HG02938 (cell line): ENCODE measurements at regions not wholly inside any gene's neighbourhood (a gene's known extent, or its start where the extent isn't known, plus 50 kb on each side); places are given as distances from the start of the nearest gene placed in this dataset.
"Not testable (repeated sequence)": the region's sequence is repeated elsewhere in the genome, so short reads cannot be mapped to it uniquely, and the experiment has no call there.

Source experiments
- ATAC-seq: cut with Tn5 transposase; IDR thresholded peaks from one replicate; pipeline ENCODE4 v1.9.1; 2021; ENCODE audit warnings: mild to moderate bottlenecking, moderate library complexity; ENCODE audit not compliant: unreplicated experiment

DNA sequence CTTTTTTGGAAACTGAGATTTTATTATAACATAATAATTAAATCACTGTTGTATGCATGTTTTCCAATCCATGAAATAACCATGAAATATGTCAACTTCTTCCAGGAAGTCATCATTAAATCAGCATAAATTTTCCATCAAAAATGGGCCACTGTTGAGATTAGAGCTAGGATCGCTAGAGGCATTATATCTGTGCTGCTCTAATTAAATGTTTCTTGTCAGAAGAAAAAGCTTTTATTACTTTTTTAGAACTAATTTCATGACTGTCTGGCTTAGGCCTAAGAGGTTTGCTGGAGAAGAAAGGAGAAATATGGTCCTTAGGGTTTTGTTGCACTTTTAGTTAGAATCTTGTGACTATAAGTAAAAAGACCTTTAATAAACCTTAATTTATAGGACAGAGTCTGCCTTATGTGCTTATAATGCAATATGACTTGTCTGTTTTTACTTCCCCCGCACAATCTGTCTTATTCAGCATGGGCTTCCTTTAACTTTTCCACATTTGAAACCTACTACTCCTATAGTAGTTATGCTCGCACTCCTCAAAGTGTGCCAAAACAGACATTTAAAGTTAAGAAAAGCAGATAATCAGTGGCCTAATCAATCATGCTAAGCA lies 363.4 kb upstream of the GCFC2 start:
- no peak for ATAC-seq

- no peak for ATAC-seq
These were observed 339.5 kb upstream of the GCFC2 start for GRCh38 chr2:76050196-76050595.

DNA sequence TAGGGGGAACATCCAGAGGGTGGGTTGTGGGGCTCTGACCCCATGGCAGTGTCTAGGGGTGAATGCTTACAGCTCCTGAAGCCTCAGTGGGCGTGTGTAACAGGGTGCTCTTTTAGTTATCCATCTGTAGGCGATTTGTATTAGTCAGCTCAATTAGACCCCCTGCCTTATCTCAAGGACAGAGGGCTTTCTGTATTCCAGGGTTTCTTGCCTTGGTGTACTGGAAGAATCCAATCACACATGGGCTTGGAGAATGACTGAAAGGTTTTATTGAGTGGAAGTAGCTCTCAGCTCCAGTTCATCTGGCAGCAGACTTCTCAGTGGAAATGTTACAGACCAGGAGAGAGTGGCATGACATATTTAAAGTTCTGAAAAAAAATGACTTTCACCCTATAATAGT lies 334.0 kb upstream of the GCFC2 start:
- no peak for ATAC-seq

- no peak for ATAC-seq
These were observed 328.8 kb upstream of the GCFC2 start for GRCh38 chr2:76039505-76039904.

DNA sequence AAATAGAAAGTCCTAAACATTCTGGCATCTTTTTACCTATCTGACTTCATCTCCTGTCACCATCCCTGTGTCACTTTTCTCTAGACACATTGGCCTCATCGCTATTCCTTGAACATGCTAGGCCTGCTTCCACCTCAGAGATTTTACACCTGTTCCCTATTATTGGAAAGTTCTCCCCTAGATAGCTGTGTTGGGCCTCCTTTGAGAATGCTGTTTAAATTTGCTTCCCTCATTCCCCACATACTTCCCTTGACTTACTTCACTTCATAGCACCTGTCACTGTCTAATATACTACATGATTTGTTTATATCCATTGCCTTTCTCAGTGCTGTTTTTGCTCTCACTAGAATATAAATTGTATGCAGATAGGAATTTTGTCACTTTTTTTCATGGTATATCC lies 317.0 kb upstream of the GCFC2 start:
- no peak for ATAC-seq

DNA sequence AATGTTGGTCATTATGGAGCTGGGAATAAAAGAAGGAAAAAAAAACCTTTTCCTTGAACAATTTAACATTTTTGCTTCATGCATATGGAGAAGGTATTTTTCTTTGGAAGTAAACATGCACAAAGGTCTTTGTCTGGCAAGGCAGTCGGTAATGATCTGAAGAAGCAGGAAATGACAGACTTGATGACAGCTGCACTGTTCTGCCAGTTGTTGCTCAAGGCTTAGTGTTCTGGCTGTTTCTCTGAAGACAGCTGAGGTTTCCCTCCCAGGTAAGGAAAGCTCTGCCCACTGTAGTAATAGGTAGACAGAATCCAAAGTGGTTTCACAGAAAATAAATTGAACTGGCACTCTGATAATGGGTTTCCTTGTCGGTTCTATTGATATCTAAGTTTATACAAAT lies 308.4 kb upstream of the GCFC2 start:
- no peak for ATAC-seq

GRCh38 chr2:76009484-76009883 lies 298.8 kb upstream of the GCFC2 start:
- no peak for ATAC-seq

GRCh38 chr2:76008001-76008702 lies 297.4 kb upstream of the GCFC2 start:
- peak; percentile 54 for ATAC-seq

- ATAC-seq = no peak
These were observed 289.7 kb upstream of the GCFC2 start for GRCh38 chr2:76000425-76000824.

- ATAC-seq = no peak
These were observed 287.7 kb upstream of the GCFC2 start for GRCh38 chr2:75998451-75998850.

- ATAC-seq = no peak
These were observed 284.0 kb upstream of the GCFC2 start for GRCh38 chr2:75994759-75995158.

- not testable (repeated sequence) for ATAC-seq
These were observed 277.9 kb upstream of the GCFC2 start for GRCh38 chr2:75988622-75989021.

DNA sequence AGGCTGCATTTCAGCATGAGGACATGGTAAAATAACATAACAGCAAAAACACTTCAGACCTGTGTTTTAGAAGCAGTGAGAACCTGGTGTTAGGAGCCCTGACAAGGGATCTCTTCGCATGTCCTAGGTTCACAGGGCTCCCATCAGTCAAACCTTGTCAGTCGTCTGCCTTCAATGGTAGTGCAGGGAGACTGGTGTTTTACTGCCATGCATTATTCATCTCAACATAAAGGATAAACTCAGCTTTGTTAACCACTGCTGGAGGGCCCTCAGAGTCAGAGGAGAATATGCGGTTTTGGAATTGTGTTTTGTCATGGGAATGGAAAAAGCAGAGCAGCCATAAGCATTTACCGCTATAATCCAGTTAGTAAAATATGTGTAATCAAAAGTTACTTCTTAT lies 275.9 kb upstream of the GCFC2 start:
- no peak for ATAC-seq

GRCh38 chr2:75982719-75983118 lies 272.0 kb upstream of the GCFC2 start:
- no peak for ATAC-seq

DNA sequence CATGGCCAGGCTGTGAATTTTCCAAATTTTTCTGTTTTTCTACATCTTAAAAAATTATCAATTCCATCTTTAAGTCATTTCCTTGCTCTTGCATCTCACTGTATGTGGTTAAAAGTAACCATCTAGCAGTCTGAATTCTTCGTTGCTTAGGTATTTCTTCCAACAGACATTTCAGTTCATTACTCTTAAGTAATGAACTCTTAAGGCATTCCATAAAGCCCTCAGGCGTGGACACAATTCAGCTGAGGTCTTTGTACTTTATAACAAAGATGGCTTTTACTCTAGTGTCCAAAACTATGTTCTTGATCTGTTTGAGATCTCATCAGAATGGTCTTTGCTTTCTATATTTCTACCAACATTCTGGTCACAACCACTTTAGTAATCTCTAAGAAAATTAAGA lies 253.9 kb upstream of the GCFC2 start:
- no peak for ATAC-seq

DNA sequence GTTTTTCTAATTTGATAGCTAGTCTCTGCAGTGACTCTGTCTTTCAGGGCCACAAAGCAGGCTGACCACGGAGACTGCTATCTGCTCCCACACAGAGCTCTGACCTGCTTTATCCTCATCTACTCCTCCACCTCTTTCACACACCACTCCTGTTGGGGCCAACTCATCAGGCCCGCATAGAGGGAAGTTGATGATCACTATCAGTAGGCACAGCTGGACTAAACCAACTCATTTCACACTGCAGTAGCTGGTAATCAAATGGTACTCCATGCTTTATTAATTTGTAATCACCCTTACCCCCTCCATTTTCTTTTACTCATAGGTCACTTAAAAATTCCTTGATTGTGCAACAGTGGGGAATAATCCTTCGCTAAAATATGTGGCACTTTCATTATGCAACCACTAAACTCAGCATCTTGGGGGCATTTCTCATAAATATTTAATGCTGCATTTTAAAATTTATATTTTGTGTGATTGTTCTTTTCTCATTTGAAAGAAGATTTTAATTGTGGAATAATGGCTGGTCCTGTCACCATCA lies 249.8 kb upstream of the GCFC2 start:
- no peak for ATAC-seq

DNA sequence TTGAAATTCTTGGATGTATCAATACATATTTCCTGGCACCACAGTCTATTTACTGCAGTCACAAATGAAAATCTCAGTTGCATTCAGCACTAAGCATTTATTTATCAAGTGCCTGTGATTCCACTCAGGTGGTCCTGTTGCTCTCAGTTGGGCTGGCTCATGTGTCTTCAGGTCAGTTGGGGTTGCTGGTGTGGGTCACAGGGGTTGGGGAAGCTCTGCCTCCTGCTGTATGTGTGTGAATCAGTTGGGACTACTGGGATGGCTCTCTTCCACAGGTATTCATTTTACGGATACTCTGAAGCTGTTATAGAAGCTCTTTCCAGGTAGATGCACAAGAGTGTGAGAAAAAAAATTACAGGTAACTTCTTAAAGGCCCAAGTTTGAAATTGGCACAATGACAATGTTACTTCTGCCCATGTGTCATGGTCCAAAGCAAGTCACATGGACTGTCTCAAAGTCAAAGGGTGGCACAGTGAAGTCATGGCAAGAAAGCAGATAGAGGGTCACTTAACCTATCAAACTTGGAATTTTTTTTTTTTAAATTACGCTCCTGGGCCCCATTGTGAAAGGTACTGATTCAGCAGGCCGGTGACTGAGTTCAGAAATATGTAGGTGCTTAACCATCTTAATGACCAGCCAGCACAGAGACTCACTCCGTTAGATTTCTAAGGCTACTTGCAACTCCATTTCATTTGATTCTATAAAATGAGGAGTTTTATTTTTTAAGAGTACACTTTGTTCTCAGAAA lies 249.2 kb upstream of the GCFC2 start:
- no peak for ATAC-seq

GRCh38 chr2:75954761-75955160 lies 244.0 kb upstream of the GCFC2 start:
- ATAC-seq = no peak

GRCh38 chr2:75952173-75952572 lies 241.5 kb upstream of the GCFC2 start:
- no peak for ATAC-seq

- no peak for ATAC-seq
These were observed 238.8 kb upstream of the GCFC2 start for GRCh38 chr2:75949385-75950030.

GRCh38 chr2:75936311-75936710 lies 225.6 kb upstream of the GCFC2 start:
- no peak for ATAC-seq
